GM23248 (cell line): ENCODE measurements at regions not wholly inside any gene's neighbourhood (a gene's known extent, or its start where the extent isn't known, plus 50 kb on each side); places are given as distances from the start of the nearest gene placed in this dataset.

Experiments
- EZH2 ChIP-seq: fragments of 200-600 bp; sonication (generic); IDR thresholded peaks from 2 replicates; pipeline ENCODE4 v1.6.1; 2018; ENCODE audit warnings: antibody characterized with exemption, mild to moderate bottlenecking; ENCODE audit not compliant: insufficient read depth, poor library complexity, severe bottlenecking
- EZH2phosphoT487 ChIP-seq: fragments of 200-600 bp; sonication (generic); IDR thresholded peaks from 2 replicates; pipeline ENCODE4 v1.6.1; 2018; ENCODE audit warnings: antibody characterized with exemption, moderate library complexity, mild to moderate bottlenecking, low read depth; ENCODE audit not compliant: insufficient read depth

GRCh38 chr5:173729079-173729765 is 112.8 kb upstream of the BOD1 start:
- TF ChIP-seq EZH2, result no peak
- TF ChIP-seq EZH2phosphoT487, result no peak
